Neural crest cell (in vitro differentiated cells): ENCODE measurements at regions not wholly inside any gene's neighbourhood (a gene's known extent, or its start where the extent isn't known, plus 50 kb on each side); places are given as distances from the start of the nearest gene placed in this dataset.

ENCODE experiments used
- DNase-seq: peaks from one replicate; pipeline ENCODE4 v3.0.0; 2021; ENCODE audit warnings: low read depth, mixed read lengths, low spot score
- H3K27ac Mint-ChIP-seq: one replicate; pipeline ENCODE4 v1.8.0; 2021; ENCODE audit warnings: mild to moderate bottlenecking, mixed read lengths; ENCODE audit not compliant: unreplicated experiment
- H3K27me3 Mint-ChIP-seq: 2 replicates; pipeline ENCODE4 v1.8.0; 2021; ENCODE audit warnings: low read depth, mild to moderate bottlenecking, mixed read lengths
- H3K36me3 Mint-ChIP-seq: 2 replicates; pipeline ENCODE4 v1.8.0; 2021; ENCODE audit warnings: low read depth, mild to moderate bottlenecking, mixed read lengths
- H3K4me1 Mint-ChIP-seq: 2 replicates; pipeline ENCODE4 v1.8.0; 2021; ENCODE audit warnings: mixed read lengths
- H3K4me3 Mint-ChIP-seq: one replicate; pipeline ENCODE4 v1.8.0; 2021; ENCODE audit warnings: mild to moderate bottlenecking, mixed read lengths
- H3K9me3 Mint-ChIP-seq: 2 replicates; pipeline ENCODE4 v1.8.0; 2021; ENCODE audit warnings: mixed read lengths
- TF ChIP-seq, protein P1 (sequence below): fragments of 200-600 bp; sonication (generic); conservative IDR thresholded peaks from 2 replicates; pipeline ENCODE4 v1.5.0; 2021; ENCODE audit warnings: antibody characterized with exemption, mild to moderate bottlenecking

DNA sequence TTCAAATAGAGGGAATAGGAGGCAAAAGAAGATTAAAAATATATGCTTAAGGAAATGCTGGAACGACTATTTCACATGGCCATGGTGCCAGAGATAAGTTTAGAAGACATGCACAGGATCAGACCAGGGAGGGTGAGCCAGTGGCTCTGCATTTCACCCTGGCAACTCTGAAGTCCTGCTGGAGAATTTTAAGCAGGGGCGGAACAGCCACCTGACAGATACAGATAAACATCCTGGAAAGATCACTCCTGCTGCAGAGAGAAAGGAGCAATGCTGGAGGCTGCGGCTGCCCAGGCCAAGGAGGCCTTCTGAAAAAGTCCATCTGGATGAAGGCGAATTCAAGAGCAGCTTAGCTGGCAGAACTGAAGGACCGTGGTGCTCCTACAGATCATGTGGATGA lies 755.9 kb downstream of the RNF144A start:
- no peak for DNase-seq
- Mint-ChIP-seq H3K36me3 (peaks cover 12% of the 10 kb centered on the region), H3K9me3 (peaks cover 10% of the 10 kb centered on the region), H3K27me3 (no peaks in the 10 kb centered on the region), H3K4me1 (peaks cover 9% of the 10 kb centered on the region), H3K4me3 (no peak overlapping the region), H3K27ac (no peak overlapping the region)
- TF ChIP-seq, protein P1, sequence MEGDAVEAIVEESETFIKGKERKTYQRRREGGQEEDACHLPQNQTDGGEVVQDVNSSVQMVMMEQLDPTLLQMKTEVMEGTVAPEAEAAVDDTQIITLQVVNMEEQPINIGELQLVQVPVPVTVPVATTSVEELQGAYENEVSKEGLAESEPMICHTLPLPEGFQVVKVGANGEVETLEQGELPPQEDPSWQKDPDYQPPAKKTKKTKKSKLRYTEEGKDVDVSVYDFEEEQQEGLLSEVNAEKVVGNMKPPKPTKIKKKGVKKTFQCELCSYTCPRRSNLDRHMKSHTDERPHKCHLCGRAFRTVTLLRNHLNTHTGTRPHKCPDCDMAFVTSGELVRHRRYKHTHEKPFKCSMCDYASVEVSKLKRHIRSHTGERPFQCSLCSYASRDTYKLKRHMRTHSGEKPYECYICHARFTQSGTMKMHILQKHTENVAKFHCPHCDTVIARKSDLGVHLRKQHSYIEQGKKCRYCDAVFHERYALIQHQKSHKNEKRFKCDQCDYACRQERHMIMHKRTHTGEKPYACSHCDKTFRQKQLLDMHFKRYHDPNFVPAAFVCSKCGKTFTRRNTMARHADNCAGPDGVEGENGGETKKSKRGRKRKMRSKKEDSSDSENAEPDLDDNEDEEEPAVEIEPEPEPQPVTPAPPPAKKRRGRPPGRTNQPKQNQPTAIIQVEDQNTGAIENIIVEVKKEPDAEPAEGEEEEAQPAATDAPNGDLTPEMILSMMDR = no peak

DNA sequence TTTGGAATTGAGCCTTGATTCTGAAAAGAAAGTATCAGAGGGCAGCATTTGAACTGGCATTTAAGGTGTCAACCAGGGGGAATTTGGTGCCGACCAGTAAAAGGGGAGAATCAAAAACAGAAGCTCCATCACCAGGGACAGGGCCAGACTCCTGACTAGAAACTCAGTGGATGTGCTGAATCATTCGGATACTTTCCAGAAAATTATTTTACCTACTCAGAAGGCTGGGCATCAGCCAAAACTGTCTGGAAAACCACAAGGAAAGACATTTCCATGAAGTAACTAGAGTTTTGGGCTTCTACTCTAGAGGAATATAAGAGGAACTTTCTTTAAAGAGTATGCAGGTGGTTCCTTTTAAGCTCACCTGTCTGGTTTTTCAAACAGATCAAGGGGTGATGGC lies 756.6 kb downstream of the RNF144A start:
- Mint-ChIP-seq H3K9me3 (peaks cover 10% of the 10 kb centered on the region), H3K4me1 (peaks cover 9% of the 10 kb centered on the region), H3K4me3 (no peak overlapping the region), H3K27ac (no peak overlapping the region), H3K27me3 (no peaks in the 10 kb centered on the region), H3K36me3 (peaks cover 12% of the 10 kb centered on the region)
- DNase-seq = no peak
- TF ChIP-seq, protein P1 = no peak

DNA sequence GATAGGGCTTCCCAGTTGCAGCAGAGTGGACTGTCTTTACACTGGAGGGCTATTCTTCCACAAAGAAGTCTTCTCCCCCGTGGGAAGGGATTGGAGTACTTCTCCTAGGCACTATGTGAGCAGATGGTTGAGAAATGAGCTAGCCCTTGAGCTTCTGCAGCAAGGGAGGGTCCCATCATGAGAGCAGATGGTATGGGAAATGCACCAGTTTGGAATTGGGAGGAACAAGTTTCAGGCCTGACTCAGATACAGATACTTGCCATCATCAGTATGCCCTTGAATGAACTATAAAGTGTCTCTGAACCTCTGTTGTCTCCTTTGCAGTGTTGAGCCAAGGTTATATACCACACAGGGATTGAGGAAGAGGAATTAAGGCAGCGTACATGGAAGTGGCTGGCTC lies 757.4 kb downstream of the RNF144A start:
- Mint-ChIP-seq H3K36me3 (peaks cover 12% of the 10 kb centered on the region), H3K4me3 (no peak overlapping the region), H3K27me3 (no peaks in the 10 kb centered on the region), H3K27ac (peak overlapping the region; percentile 31), H3K9me3 (peaks cover 10% of the 10 kb centered on the region), H3K4me1 (peaks cover 9% of the 10 kb centered on the region)
- DNase-seq = no peak
- TF ChIP-seq, protein P1 = no peak

DNA sequence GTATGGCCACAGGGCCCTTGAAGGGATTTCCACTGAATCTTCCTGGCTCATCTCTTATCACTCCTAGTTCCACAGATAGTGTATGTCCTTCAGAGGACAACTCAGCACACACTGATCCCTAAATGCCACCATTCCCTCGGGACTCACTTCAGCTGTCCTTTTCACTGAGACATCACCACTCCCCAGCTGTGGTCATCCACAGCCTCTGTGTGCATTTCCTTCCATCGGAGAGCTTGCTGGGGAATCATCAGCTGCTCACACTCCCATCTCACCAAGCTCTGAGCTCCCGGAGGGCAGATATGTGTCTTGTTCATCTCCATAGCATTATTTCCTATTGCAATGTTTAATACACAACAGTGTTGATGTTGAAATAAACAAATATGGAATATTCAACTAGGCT lies 759.5 kb downstream of the RNF144A start:
- Mint-ChIP-seq H3K36me3 (peaks cover 12% of the 10 kb centered on the region), H3K4me3 (no peak overlapping the region), H3K9me3 (peaks cover 10% of the 10 kb centered on the region), H3K4me1 (peaks cover 6% of the 10 kb centered on the region), H3K27ac (peak overlapping the region; percentile 62), H3K27me3 (no peaks in the 10 kb centered on the region)
- DNase-seq = no peak
- TF ChIP-seq, protein P1 = no peak

DNA sequence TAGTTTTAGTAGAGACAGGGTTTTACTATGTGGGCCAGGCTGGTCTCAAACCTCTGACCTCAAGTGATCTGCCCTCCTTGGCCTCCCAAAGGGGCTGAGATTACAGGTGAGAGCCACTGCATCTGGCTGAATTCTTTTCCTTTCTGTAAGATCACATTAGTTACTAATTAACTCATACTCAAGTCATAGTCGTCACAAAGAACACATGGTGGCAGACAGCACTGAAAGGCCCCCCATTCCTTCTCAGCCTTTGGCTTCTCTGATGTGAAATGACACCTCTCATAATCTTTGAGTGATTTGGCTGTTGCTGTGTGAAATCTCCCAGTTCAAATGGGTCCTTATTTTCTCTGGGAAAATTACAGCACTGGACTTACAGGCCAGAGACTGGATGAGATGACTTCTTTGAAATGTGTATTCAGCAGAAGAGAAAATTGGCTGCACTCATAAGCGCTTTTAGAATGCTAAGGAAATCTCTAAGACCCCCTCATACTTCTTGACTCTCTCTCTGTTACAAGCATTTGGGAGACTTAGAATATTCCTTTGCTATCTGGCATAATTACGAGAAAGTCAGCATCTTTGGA lies 764.8 kb downstream of the RNF144A start:
- Mint-ChIP-seq H3K27ac (no peak overlapping the region), H3K4me3 (no peak overlapping the region), H3K9me3 (no peaks in the 10 kb centered on the region), H3K4me1 (peaks cover 8% of the 10 kb centered on the region), H3K27me3 (no peaks in the 10 kb centered on the region), H3K36me3 (no peaks in the 10 kb centered on the region)
- DNase-seq = no peak
- TF ChIP-seq, protein P1 = no peak

DNA sequence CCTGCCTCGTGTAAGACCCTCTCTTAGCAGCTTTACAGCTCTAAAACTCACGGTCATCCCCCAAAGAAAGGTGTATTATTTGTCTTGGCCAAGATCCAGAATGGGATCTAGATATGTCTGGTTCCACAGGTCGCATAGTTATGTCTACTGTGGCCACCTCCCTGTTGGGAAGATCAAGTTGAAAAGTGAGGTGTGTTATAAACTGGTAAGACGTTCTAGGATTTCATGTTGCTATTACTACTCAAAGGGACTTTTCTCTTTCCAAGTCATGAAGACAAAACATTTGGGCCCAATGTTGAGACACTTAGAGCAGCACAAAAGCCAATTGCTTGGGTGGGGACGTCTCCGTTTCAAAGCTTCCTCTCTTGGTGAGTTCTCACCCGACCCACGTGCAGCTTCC lies 766.0 kb downstream of the RNF144A start:
- Mint-ChIP-seq H3K36me3 (no peaks in the 10 kb centered on the region), H3K27ac (no peak overlapping the region), H3K9me3 (no peaks in the 10 kb centered on the region), H3K27me3 (no peaks in the 10 kb centered on the region), H3K4me3 (no peak overlapping the region), H3K4me1 (peaks cover 8% of the 10 kb centered on the region)
- no peak for DNase-seq
- TF ChIP-seq, protein P1 = no peak
